ENCODE measurements at regions not wholly inside any gene's neighbourhood (a gene's known extent, or its start where the extent isn't known, plus 50 kb on each side); places are given as distances from the start of the nearest gene placed in this dataset.
"Not testable (repeated sequence)": the region's sequence is repeated elsewhere in the genome, so short reads cannot be mapped to it uniquely, and the experiment has no call there.

- DNase-seq, result no peak
These were observed 618.0 kb downstream of the CCDC85A start for GRCh38 chr2:56801770-56802169.

DNA sequence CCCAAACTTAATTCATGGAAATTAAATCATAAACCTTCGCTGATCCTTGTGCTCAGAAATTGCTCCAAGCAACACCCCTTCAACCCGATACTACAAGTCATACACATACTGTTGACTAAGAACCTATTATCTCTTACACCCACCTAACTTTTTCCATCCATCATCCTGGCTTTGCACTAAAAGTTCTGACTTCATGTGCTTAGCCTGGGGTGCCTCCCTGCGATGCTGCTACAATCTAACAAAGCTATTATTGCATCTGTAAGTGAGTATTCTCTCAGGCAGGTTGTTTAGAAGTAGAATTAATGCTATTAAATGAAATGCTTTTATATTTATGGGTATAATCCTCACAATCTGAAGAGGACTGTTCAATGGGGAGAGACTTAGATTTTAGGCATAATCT, 619.8 kb downstream of the CCDC85A start:
- DNase-seq, result no peak

DNA sequence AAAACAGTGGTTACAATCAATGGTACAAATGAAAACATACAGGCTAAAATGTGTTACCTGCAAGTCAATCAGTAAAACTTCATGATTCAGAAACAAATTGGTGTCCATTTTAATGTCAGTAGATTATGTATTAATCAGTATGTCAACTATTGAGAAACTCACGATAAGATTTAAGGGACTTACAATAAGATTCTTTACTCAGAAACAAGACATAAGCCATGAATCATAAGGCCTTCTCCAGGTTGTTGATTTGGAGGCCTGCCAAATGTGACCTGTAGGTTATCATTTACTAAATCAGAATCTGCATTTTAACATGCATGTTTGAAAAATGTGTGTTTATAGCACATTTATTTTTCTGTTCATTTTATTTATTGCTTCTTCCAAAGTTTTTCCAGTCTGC, 623.1 kb downstream of the CCDC85A start:
- no peak for DNase-seq

DNA sequence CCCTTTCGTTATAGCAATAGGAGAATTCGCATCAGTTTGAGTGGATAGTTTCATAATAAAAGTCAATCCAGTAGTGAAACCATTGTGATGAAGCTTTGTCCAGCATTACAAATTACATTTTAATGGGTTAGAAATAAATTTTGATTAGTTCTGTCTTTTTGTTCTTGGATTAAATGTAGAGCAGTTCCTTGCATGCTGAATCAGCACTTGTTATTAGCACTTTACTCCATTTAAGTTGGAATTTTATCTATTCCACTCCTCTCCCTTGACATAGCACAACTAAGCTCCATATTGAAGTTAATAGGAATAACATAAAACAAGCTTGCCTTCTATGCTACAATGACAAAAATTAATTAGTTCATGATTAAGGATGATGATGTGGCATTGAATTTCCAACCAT, 624.1 kb downstream of the CCDC85A start:
- DNase-seq, result no peak

- no peak for DNase-seq
These were observed 627.6 kb downstream of the CCDC85A start for GRCh38 chr2:56811401-56811800.

DNA sequence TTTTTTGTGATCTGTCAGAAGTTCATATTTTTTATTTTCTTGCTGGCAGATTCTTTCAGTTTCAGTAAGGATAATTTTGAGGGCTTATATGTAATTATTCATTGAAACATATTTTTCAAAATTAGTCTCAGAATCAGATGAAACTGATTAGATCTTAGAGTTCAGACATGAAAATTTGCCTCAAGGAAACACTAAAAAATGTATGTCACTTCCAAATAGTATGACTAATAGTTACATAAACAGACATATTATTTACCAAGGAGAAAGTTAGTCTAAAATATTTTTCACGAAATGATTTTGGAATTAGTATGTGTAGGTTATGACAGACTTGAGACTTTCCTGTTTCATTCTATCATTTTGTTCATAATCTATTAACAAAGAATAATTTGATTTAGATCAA, 628.6 kb downstream of the CCDC85A start:
- DNase-seq, result no peak

GRCh38 chr2:56813490-56813889, 629.7 kb downstream of the CCDC85A start:
- no peak for DNase-seq

- DNase-seq, result no peak
These were observed 632.9 kb downstream of the CCDC85A start for GRCh38 chr2:56816666-56817065.

- no peak for DNase-seq
These were observed 648.0 kb downstream of the CCDC85A start for GRCh38 chr2:56831780-56832179.

GRCh38 chr2:56834686-56835085, 650.9 kb downstream of the CCDC85A start:
- DNase-seq, result no peak

DNA sequence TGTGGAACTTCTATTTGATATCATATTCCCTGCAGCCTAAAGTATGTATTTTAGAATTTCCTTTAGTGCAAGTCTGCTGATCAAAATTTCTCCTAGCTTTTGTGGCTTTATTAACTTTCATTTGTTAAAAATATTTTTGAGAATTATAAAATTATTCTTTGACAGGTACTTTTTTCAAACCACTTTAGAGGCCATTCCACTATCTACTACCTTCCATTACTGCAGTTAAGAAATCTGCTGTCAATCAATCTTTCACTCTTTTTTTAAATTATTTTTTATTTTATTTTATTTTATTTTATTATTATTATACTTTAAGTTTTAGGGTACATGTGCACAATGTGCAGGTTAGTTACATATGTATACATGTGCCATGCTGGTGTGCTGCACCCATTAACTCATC, 656.2 kb downstream of the CCDC85A start:
- not testable (repeated sequence) for DNase-seq

DNA sequence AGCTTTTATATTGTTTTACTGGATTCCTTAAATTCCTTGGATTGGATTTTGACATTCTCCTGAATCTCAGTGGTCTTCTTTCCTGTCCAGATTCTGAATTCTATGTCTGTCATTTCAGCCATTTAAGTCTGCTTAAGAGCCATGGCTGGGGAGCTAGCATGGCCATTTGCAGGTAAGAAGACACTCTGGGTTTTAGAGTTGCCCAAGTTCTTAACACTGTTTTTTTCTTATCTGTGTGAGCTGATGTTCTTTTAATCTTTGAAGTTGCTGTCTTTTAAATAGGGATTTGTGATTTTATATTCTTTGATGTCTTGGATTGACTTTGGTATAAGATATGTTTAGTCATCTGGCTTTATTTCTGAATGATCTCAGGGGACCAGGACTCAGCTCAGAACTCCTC, 677.2 kb downstream of the CCDC85A start:
- no peak for DNase-seq

DNA sequence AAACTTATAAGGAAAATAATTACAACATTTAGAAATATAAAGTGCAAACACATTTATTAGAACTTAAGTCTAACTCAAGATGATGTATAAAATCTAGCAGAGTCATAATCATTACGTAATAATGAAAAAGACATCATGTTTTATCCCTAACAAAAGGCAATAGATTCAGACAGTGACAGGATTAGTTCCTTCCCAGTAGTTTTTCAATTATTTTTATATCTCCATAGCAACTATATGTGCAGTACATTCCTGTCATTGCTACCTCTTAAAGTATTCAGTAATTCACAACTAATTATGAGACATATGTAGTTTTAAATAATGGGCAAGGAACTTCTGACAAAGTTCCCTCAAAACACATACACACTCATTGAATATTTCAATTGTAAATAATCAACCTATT, 687.9 kb downstream of the CCDC85A start:
- no peak for DNase-seq

- no peak for DNase-seq
These were observed 690.9 kb downstream of the CCDC85A start for GRCh38 chr2:56874717-56875116.

- no peak for DNase-seq
These were observed 705.9 kb downstream of the CCDC85A start for GRCh38 chr2:56889738-56890137.

- no peak for DNase-seq
These were observed 708.6 kb downstream of the CCDC85A start for GRCh38 chr2:56892382-56892781.

GRCh38 chr2:56898986-56899385, 715.2 kb downstream of the CCDC85A start:
- DNase-seq, result no peak

DNA sequence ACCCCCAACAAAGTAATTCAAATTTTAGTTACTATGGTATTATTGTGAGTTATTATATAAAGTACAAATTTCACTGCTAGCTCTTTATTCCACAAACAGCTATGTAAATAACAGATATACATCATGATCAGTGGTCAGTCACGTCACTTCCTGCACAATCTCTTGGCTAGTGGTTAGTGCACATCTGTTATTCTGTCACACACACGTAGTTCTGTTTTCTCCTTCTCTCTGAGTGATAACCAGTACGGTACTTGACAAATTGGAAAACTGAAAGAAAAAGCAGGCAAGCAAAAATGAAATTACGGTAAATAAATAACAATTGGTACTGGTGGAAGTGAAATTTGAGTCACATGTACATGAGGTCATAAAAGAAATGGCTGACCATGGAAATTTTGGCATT, 728.7 kb downstream of the CCDC85A start:
- DNase-seq, result no peak

DNA sequence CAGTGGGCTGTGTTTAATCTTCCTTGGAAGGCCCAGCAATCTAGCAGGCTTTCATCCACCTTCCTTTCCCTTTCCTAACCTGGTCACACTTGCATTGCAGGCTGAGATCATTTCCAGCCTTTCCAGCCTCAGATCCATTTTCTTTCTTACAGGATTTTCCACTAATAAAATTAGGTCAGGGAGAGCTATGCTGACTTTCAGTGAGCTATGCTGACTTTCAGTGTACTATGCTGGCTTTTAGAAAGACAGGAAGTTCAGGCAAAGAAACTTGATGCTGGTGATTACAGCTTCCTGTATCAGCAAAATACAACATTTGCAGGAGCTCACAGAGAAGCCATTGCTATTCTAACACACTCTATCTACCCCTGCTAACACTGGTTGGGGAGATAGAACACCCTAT, 735.0 kb downstream of the CCDC85A start:
- DNase-seq, result no peak

- DNase-seq, result no peak
These were observed 750.2 kb downstream of the CCDC85A start for GRCh38 chr2:56933976-56934375.

DNA sequence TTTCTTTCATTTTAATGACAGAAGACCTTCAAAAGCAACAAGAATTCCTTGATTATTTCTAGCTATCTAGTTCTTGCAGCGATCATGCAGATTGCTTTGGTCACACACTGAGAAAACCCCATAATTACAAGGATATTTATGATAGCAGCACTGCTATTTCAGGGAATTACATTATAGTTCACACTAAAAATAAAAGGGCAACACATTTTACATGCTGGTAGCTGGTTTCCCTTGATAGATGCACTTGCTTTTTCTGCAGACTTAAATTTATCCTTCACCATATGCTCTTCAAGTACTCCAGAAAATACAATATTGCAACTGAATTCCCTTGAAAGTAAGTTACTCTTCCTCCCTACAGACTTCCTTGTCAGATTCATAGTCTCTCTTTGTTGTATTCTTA, 751.1 kb downstream of the CCDC85A start:
- DNase-seq, result no peak

- no peak for DNase-seq
These were observed 756.3 kb downstream of the CCDC85A start for GRCh38 chr2:56940054-56940453.

GRCh38 chr2:56952871-56953270, 769.1 kb downstream of the CCDC85A start:
- no peak for DNase-seq

DNA sequence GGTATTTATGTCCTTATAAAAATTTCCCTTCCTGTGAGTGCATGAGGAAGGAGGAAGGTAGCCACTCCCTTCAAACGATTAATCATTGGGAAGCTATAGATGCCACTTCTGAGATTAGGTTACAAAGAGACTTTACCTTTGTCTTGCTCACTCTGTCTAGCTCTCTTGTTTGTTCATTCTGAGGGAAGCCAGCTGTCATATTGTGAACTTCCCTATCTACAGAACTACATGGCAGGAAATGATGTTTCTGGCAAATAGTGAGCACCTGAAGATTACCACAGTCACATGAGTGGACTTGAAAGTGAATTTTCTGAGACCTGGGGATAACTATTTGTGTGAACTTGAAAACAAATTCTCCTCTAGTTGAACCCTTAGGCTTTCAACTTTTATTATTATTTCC, 776.8 kb downstream of the CCDC85A start:
- DNase-seq, result no peak

DNA sequence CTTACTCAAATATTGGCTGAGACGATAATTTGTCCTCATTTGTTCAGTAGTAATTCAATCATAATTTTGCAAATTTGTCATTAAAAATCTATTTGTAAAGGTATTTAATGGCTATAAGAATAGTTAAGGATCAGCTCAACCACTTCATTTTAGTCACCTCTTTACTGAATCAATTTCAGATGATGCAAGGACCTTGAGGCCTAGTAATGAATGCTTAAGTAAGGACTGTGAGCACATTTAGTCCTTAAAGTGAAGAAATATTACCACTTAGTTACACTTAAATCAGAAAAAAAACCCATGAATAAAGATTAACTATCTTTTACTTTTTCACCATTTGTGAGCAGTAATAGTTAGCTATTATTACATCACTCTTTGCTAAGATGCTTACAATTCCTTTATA, 778.9 kb downstream of the CCDC85A start:
- DNase-seq, result no peak

Data from hypothalamus (tissue), 51 donors.